Neuronal stem cell (in vitro differentiated cells): ENCODE measurements at regions not wholly inside any gene's neighbourhood (a gene's known extent, or its start where the extent isn't known, plus 50 kb on each side); places are given as distances from the start of the nearest gene placed in this dataset.
"Not testable (repeated sequence)": the region's sequence is repeated elsewhere in the genome, so short reads cannot be mapped to it uniquely, and the experiment has no call there.

Experiments used
- DNase-seq: peaks from one replicate; pipeline ENCODE4 v3.0.0-alpha.2; 2013; ENCODE audit warnings: low spot score
- H2AFZ ChIP-seq: one replicate; pipeline ENCODE4 v1.6.1; 2013; ENCODE audit warnings: mild to moderate bottlenecking, low read length, inconsistent platforms
- H2AK5ac ChIP-seq: 2 replicates; pipeline ENCODE4 v1.6.1; 2013; ENCODE audit warnings: low read depth, mild to moderate bottlenecking, inconsistent platforms, low read length, moderate library complexity, mixed read lengths
- H2BK120ac ChIP-seq: 2 replicates; pipeline ENCODE4 v1.6.1; 2013; ENCODE audit warnings: low read depth, mild to moderate bottlenecking, inconsistent platforms, low read length, moderate library complexity, mixed read lengths
- H2BK12ac ChIP-seq: one replicate; pipeline ENCODE4 v1.6.1; 2013; ENCODE audit warnings: low read length, inconsistent platforms
- H2BK15ac ChIP-seq: 2 replicates; pipeline ENCODE4 v1.6.1; 2013; ENCODE audit warnings: mild to moderate bottlenecking, low read length, inconsistent platforms, mixed read lengths
- H2BK5ac ChIP-seq: one replicate; pipeline ENCODE4 v1.6.1; 2013; ENCODE audit warnings: inconsistent platforms, mild to moderate bottlenecking, low read length, moderate library complexity
- H3K14ac ChIP-seq: one replicate; pipeline ENCODE4 v1.6.1; 2013; ENCODE audit warnings: low read length, inconsistent platforms
- H3K18ac ChIP-seq: 2 replicates; pipeline ENCODE4 v1.6.1; 2013; ENCODE audit warnings: low read length, inconsistent platforms
- H3K23ac ChIP-seq: 2 replicates; pipeline ENCODE4 v1.6.1; 2013; ENCODE audit warnings: low read depth, mild to moderate bottlenecking, mixed read lengths, low read length, inconsistent platforms; ENCODE audit not compliant: poor library complexity
- H3K27ac ChIP-seq: replicated peaks from 3 replicates; pipeline ENCODE4 v1.5.1; 2013; ENCODE audit warnings: low read length, inconsistent platforms
- H3K27me3 ChIP-seq, 3 experiments: 2 replicates each; pipeline ENCODE4 v1.6.1; 2013; ENCODE audit warnings: low read length in 3 of 3, mild to moderate bottlenecking in 2 of 3, inconsistent platforms in 1 of 3, low read depth in 1 of 3, mixed read lengths in 1 of 3, moderate library complexity in 1 of 3; ENCODE audit not compliant: control insufficient read depth in 3 of 3, insufficient read depth in 3 of 3
- H3K36me3 ChIP-seq, 2 donors: replicated peaks in 1 of 2; 2 replicates each; pipeline ENCODE4 v1.6.1; 2013; ENCODE audit warnings: low read length in 2 of 2; ENCODE audit not compliant: control insufficient read depth in 2 of 2, insufficient read depth in 2 of 2
- H3K4ac ChIP-seq: 2 replicates; pipeline ENCODE4 v1.6.1; 2013; ENCODE audit warnings: inconsistent platforms, mild to moderate bottlenecking, low read length, moderate library complexity
- H3K4me1 ChIP-seq, 2 donors: 1 replicate in 1 of 2; 2 replicates in 1 of 2; pipeline ENCODE4 v1.6.1; 2013; ENCODE audit warnings: low read length in 2 of 2, low read depth in 1 of 2; ENCODE audit not compliant: control insufficient read depth in 2 of 2, insufficient read depth in 1 of 2
- H3K4me2 ChIP-seq: one replicate; pipeline ENCODE4 v1.6.1; 2013; ENCODE audit warnings: mild to moderate bottlenecking, low read length, inconsistent platforms; ENCODE audit not compliant: insufficient read depth, poor library complexity, severe bottlenecking
- H3K4me3 ChIP-seq, 2 donors: 2 replicates each; pipeline ENCODE4 v1.5.1; 2013; ENCODE audit warnings: low read length in 2 of 2, mild to moderate bottlenecking in 2 of 2, inconsistent platforms in 1 of 2, moderate library complexity in 1 of 2
- H3K79me1 ChIP-seq: one replicate; pipeline ENCODE4 v1.6.1; 2013; ENCODE audit warnings: low read depth, mild to moderate bottlenecking, inconsistent platforms, low read length, moderate library complexity
- H3K9ac ChIP-seq: one replicate; pipeline ENCODE4 v1.6.1; 2013; ENCODE audit warnings: mild to moderate bottlenecking, low read depth, low read length, inconsistent platforms; ENCODE audit not compliant: poor library complexity
- H3K9me3 ChIP-seq, 2 donors: replicated peaks in 1 of 2; 2 replicates each; pipeline versions ENCODE3 to v1.6.1; 2013; ENCODE audit warnings: low read length in 2 of 2, mild to moderate bottlenecking in 2 of 2, inconsistent platforms in 1 of 2, low read depth in 1 of 2, mixed read lengths in 1 of 2, moderate library complexity in 1 of 2; ENCODE audit not compliant: control insufficient read depth in 2 of 2, insufficient read depth in 1 of 2
- H4K8ac ChIP-seq: one replicate; pipeline ENCODE4 v1.6.1; 2013; ENCODE audit warnings: low read depth, mild to moderate bottlenecking, inconsistent platforms, low read length, moderate library complexity
- H4K91ac ChIP-seq: one replicate; pipeline ENCODE4 v1.6.1; 2013; ENCODE audit warnings: low read length, low read depth, mild to moderate bottlenecking, inconsistent platforms; ENCODE audit not compliant: poor library complexity
- WGBS, 2 donors: extraction: QIAGEN DNeasy Blood & Tissue Kit; methylation state at CpG; one replicate each; pipeline ENCODE4 v1.1.7; 2013; ENCODE audit warnings: missing lambda C conversion rate in 2 of 2, mixed read lengths in 1 of 2; ENCODE audit not compliant: insufficient read length in 2 of 2, insufficient replicate concordance in 1 of 2; ENCODE audit errors: extremely low coverage in 2 of 2; 5-methylcytosine and 5-hydroxymethylcytosine counted together

DNA sequence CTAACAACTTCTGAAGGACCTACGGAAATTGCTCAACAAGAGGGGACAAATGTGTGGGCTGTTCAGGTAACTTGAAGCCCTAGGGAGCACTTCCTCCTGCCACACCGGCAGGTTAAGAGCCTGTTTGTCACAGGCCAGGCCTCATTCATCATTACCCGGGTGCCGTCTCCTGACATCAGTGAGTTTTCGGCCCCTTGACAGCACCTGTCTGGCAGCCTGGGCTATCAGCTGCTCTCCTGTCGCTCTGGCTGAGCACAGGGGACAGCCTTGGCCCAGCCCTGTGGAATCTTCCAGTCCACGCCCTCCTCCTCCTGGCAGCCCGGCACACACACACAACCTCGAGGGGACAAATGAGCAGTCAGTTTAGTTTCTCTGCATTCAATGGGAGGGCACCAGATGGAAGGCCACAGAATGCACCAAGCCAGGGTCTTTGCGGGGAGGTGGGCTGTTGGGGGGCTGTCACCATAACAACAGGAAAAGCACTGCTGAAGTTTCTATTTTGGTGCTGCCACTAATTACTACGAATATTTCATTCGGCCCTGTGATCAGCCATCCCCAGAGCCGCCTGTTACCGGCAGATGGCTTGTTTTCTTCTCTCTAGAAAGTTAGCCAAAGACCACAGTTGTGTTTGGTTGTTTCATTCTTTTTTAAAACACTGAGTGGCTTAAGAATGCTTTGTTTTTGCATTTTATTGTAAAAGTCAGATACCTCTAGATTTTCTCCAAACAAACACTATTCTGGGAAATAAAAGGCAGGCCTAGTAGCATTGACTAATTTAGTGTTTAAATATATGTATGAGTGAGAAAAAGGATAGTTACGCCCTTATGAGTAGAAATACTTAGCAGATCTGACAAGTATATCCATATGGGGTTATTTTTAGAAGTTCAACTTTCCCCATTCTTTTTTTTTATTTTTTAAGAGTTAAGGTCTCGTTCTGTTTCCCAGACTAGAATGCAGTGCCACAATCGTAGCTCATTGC is 189.9 kb upstream of the NDUFV2 start:
- no peak overlapping the region for H2BK5ac ChIP-seq
- no peaks in the 10 kb centered on the region for H3K36me3 ChIP-seq
- no peak overlapping the region for H4K91ac ChIP-seq
- H3K4me2 ChIP-seq = no peak overlapping the region
- WGBS, 2 donors = no CpG with 5 or more reads among the region's 17 CpGs
- H3K4me3 ChIP-seq = no peak overlapping the region
- peak overlapping the region; percentile 64 for H2AFZ ChIP-seq
- peaks cover 0 to 2% of the 10 kb centered on the region in 2 donors for H3K9me3 ChIP-seq
- no peak overlapping the region for H3K27ac ChIP-seq
- no peaks in the 10 kb centered on the region for H3K79me1 ChIP-seq
- H4K8ac ChIP-seq = no peak overlapping the region
- no peak overlapping the region for H2BK15ac ChIP-seq
- H3K9ac ChIP-seq = no peak overlapping the region
- no peak overlapping the region for H3K4ac ChIP-seq
- H3K27me3 ChIP-seq = no peaks in the 10 kb centered on the region
- peaks cover 0 to 2% of the 10 kb centered on the region in 2 donors for H3K4me1 ChIP-seq
- H3K23ac ChIP-seq = peak overlapping the region; percentile 44
- peak; percentile 6 for DNase-seq
- H3K18ac ChIP-seq = peak overlapping the region; percentile 57
- no peak overlapping the region for H2BK120ac ChIP-seq
- H3K14ac ChIP-seq = peak overlapping the region; percentile 90
- H2AK5ac ChIP-seq = no peak overlapping the region
- H2BK12ac ChIP-seq = no peak overlapping the region

DNA sequence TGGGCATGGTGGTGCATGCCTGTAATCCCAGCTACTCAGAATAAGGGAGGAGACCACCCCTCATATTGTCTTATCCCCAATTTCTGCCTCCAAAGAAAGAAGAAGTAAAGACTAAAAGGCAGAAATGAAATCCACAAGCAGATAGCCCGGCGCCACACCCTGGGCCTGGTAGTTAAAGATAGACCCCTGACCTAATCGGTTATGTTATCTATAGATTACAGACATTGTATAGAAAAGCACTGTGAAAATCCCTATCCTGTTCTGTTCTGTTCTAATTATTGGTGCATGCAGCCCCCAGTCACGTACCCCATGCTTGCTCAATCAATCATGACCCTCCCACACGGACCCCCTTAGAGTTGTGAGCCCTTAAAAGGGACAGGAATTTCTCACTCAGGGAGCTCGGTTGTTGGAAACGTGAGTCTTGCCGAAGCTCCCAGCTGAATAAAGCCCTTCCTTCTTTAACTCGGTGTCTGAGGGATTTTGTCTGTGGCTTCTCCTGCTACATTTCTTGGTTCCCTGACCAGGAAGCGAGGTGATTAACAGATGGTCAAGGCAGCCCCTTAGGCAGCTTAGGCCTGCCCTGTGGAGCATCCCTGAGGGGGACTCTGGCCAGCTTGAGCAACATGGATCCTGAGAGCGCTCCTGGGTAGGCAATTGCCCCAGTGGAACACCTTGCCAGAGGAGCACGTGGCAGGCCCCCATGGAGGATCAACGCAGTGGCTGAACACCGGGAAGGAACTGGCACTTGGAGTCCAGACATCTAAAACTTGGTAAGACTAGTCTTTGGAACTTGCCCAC is 188.7 kb upstream of the NDUFV2 start:
- H3K9ac ChIP-seq, H2AFZ ChIP-seq, H2AK5ac ChIP-seq, H4K8ac ChIP-seq, H3K36me3 ChIP-seq, H2BK15ac ChIP-seq, H4K91ac ChIP-seq, H3K4ac ChIP-seq, H3K27ac ChIP-seq, H3K4me3 ChIP-seq, H2BK12ac ChIP-seq, H3K4me1 ChIP-seq, H3K4me2 ChIP-seq, H3K14ac ChIP-seq, H3K23ac ChIP-seq, DNase-seq, H2BK120ac ChIP-seq, H2BK5ac ChIP-seq, H3K9me3 ChIP-seq, H3K79me1 ChIP-seq, H3K18ac ChIP-seq, H3K27me3 ChIP-seq: not testable (repeated sequence)
- no CpG with 5 or more reads among the region's 14 CpGs for WGBS, 2 donors

- H3K4ac ChIP-seq, H3K4me3 ChIP-seq, H3K9ac ChIP-seq, H3K4me1 ChIP-seq, H3K23ac ChIP-seq, H2BK12ac ChIP-seq, H3K36me3 ChIP-seq, H3K18ac ChIP-seq, H4K91ac ChIP-seq, H2AFZ ChIP-seq, H3K27ac ChIP-seq, H3K4me2 ChIP-seq, H4K8ac ChIP-seq, H3K79me1 ChIP-seq, H2BK120ac ChIP-seq, DNase-seq, H2BK15ac ChIP-seq, H3K9me3 ChIP-seq, H3K27me3 ChIP-seq, H3K14ac ChIP-seq, H2BK5ac ChIP-seq, H2AK5ac ChIP-seq: not testable (repeated sequence)
- no CpG with 5 or more reads among the region's 4 CpGs for WGBS, 2 donors
Measured at GRCh38 chr18:8914404-8915264, 187.9 kb upstream of the NDUFV2 start.
